ENCODE measurements at regions not wholly inside any gene's neighbourhood (a gene's known extent, or its start where the extent isn't known, plus 50 kb on each side); places are given as distances from the start of the nearest gene placed in this dataset.

DNA sequence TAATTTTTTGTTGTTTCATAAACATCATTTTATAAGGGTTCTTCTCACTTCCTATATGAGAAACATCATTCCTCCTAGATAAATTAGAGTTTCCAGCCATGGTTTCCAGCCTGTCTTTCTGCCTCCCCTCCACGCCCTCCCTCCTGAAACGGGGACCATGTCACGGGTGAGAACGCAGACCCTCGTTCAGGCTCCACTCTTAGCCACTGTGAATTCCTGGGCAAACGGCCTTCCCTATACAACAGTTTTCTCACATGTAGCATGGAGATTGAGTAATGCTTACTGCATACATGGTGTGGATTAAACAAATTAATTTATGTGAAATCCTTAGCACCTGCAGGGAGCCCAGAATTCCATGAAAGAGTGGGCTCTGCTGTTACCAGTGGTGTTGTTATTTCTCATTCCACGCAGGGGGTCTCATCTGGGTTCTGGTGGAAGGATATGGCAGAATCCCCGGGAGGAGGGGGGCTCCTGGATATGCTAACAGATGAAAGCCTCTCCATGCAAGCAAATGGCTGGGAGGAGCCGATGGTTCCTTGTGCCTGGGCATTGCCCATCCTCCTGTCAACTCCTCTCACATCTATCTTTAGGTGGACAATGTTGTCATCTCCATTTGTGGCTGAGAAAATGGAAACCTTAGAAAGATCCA is 54.0 kb upstream of the TWIST2 start:
- DNase-seq, result no peak

DNA sequence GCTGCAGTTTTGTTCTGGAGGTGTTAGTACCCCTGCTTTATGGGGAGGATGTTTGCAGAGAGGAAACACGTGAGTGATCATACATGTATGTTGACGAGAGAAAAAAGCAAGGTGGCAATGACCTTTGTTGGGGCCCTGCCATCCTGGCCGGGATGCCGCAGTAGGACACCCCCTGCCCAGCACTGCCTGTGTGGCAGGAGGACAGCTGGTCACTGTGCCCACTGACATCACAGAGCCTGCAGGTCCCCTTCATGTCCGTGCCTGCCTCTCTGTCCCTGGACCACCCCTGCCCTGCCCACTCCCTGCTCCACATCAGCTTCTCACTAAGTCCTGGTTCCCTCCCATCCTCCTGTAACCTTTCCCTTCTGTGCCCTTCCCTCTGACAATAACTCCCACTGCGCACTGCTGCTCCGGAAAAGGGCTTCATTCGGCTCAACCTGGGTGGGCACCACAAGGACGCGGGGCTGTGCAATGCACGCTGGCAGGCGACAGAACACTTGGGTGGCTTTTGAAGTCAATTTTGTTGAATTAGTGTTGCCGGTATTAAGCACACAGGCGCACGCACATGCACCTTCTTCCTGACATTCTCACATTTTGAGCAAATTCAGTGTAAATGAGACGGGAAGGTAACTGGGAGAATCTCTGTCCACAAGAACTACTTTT is 51.5 kb upstream of the TWIST2 start:
- DNase-seq, result no peak

DNA sequence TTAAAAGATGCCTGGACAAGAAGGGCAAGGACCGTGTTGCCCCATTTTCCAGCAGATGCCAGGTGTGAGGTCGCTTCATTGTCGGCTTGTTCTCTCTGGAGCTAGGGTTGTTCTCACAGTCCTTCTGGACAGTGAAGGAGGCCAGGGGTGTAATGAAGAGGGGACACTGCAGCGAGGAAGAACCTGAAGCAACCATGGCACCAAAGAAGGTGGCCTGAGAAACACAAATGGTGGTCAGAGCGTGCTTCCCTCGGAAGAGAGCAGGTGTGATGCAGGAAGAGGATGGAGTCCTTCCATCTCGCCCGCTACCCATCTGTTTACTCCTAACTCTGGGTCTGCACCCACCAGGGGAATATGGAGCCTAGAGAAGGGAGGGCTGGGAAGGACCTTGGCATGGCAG is 50.3 kb upstream of the TWIST2 start:
- DNase-seq, result no peak
